MM.1S (cell line): ENCODE measurements at regions not wholly inside any gene's neighbourhood (a gene's known extent, or its start where the extent isn't known, plus 50 kb on each side); places are given as distances from the start of the nearest gene placed in this dataset.

ENCODE experiments used
- DNase-seq: peaks from one replicate; pipeline ENCODE4 v3.0.0-alpha.2; 2015
- H2AFZ ChIP-seq: fragments of 300-600 bp; sonication (generic); 2 replicates; pipeline ENCODE4 v1.6.0; 2016; ENCODE audit warnings: antibody characterized with exemption, low read length
- H3F3A ChIP-seq: fragments of 300-600 bp; sonication (generic); 2 replicates; pipeline ENCODE4 v1.6.1; 2016; ENCODE audit warnings: mild to moderate bottlenecking, antibody characterized with exemption, low read length, moderate library complexity, mixed read lengths; ENCODE audit not compliant: insufficient read depth
- H3K27ac ChIP-seq: fragments of 300-600 bp; sonication (generic); 2 replicates; pipeline ENCODE4 v1.5.1; 2016; ENCODE audit warnings: mild to moderate bottlenecking, low read length
- H3K27me3 ChIP-seq: fragments of 300-600 bp; sonication (generic); replicated peaks from 2 replicates; pipeline ENCODE4 v1.6.0; 2016; ENCODE audit warnings: low read length; ENCODE audit not compliant: insufficient read depth
- H3K36me3 ChIP-seq: fragments of 300-600 bp; sonication (generic); replicated peaks from 2 replicates; pipeline ENCODE4 v1.6.1; 2016; ENCODE audit warnings: mild to moderate bottlenecking, low read length, mixed read lengths; ENCODE audit not compliant: insufficient read depth
- H3K4me1 ChIP-seq: fragments of 300-600 bp; sonication (generic); 2 replicates; pipeline ENCODE4 v1.6.1; 2016; ENCODE audit warnings: low read length, mixed read lengths
- H3K4me2 ChIP-seq: fragments of 300-600 bp; sonication (generic); 2 replicates; pipeline ENCODE4 v1.6.0; 2016; ENCODE audit warnings: low read depth, low read length
- H3K4me3 ChIP-seq: fragments of 300-600 bp; sonication (generic); 2 replicates; pipeline ENCODE4 v1.5.1; 2016; ENCODE audit warnings: low read length, mixed read lengths
- H3K79me2 ChIP-seq: fragments of 300-600 bp; sonication (generic); 2 replicates; pipeline ENCODE4 v1.6.1; 2016; ENCODE audit warnings: mixed run types, low read length, mixed read lengths
- H3K9ac ChIP-seq: fragments of 300-600 bp; sonication (generic); 2 replicates; pipeline ENCODE4 v1.6.1; 2016; ENCODE audit warnings: low read length, mixed read lengths
- H3K9me2 ChIP-seq: fragments of 300-600 bp; sonication (generic); replicated peaks from 2 replicates; pipeline ENCODE4 v1.6.1; 2016; ENCODE audit warnings: mild to moderate bottlenecking, low read length, mixed read lengths; ENCODE audit not compliant: insufficient read depth
- H3K9me3 ChIP-seq: fragments of 300-600 bp; sonication (generic); replicated peaks from 2 replicates; pipeline ENCODE4 v1.6.1; 2016; ENCODE audit warnings: mild to moderate bottlenecking, low read length, mixed read lengths; ENCODE audit not compliant: insufficient read depth
- H4K20me1 ChIP-seq: fragments of 300-600 bp; sonication (generic); 2 replicates; pipeline ENCODE4 v1.6.1; 2016; ENCODE audit warnings: mild to moderate bottlenecking, low read length, moderate library complexity, mixed read lengths; ENCODE audit not compliant: insufficient read depth
- CTCF ChIP-seq: fragments of 300-600 bp; sonication (generic); IDR thresholded peaks from 2 replicates; pipeline ENCODE4 v1.5.1; 2016; ENCODE audit warnings: antibody characterized with exemption, low read length, mixed read lengths
- EZH2 ChIP-seq: fragments of 300-600 bp; sonication (generic); optimal IDR thresholded peaks from 2 replicates; pipeline ENCODE3; 2017; ENCODE audit warnings: low read depth, mild to moderate bottlenecking, antibody characterized with exemption, low read length, mixed read lengths
- EZH2phosphoT487 ChIP-seq: fragments of 300-600 bp; sonication (generic); IDR thresholded peaks from 2 replicates; pipeline ENCODE4 v1.6.1; 2018; ENCODE audit warnings: antibody characterized with exemption, low read length

- no peaks in the 10 kb centered on the region for H3K79me2 ChIP-seq
- H3K27ac ChIP-seq, result no peak overlapping the region
- H3K4me1 ChIP-seq, result no peaks in the 10 kb centered on the region
- no peaks in the 10 kb centered on the region for H3K27me3 ChIP-seq
- H3K36me3 ChIP-seq, result no peaks in the 10 kb centered on the region
- no peaks in the 10 kb centered on the region for H3K9me3 ChIP-seq
- H3K4me2 ChIP-seq, result no peak overlapping the region
- no peak overlapping the region for H3K9ac ChIP-seq
- no peaks in the 10 kb centered on the region for H3K9me2 ChIP-seq
- TF ChIP-seq EZH2 (no peak), EZH2phosphoT487 (no peak), CTCF (no peak)
- DNase-seq, result no peak
- no peaks in the 10 kb centered on the region for H3F3A ChIP-seq
- no peaks in the 10 kb centered on the region for H4K20me1 ChIP-seq
- no peak overlapping the region for H3K4me3 ChIP-seq
- no peak overlapping the region for H2AFZ ChIP-seq
Observed at GRCh38 chr5:38105801-38106200, 152.6 kb upstream of the EGFLAM start.

GRCh38 chr5:38105231-38105570 lies 153.2 kb upstream of the EGFLAM start:
- no peak overlapping the region for H2AFZ ChIP-seq
- no peaks in the 10 kb centered on the region for H3K4me1 ChIP-seq
- no peak overlapping the region for H3K9ac ChIP-seq
- TF ChIP-seq EZH2 (no peak), CTCF (no peak), EZH2phosphoT487 (no peak)
- H3K9me2 ChIP-seq, result no peaks in the 10 kb centered on the region
- H3F3A ChIP-seq, result no peaks in the 10 kb centered on the region
- H3K36me3 ChIP-seq, result no peaks in the 10 kb centered on the region
- H3K4me2 ChIP-seq, result no peak overlapping the region
- H3K4me3 ChIP-seq, result no peak overlapping the region
- DNase-seq, result no peak
- no peak overlapping the region for H3K27ac ChIP-seq
- no peaks in the 10 kb centered on the region for H3K9me3 ChIP-seq
- no peaks in the 10 kb centered on the region for H3K27me3 ChIP-seq
- no peaks in the 10 kb centered on the region for H4K20me1 ChIP-seq
- no peaks in the 10 kb centered on the region for H3K79me2 ChIP-seq

DNA sequence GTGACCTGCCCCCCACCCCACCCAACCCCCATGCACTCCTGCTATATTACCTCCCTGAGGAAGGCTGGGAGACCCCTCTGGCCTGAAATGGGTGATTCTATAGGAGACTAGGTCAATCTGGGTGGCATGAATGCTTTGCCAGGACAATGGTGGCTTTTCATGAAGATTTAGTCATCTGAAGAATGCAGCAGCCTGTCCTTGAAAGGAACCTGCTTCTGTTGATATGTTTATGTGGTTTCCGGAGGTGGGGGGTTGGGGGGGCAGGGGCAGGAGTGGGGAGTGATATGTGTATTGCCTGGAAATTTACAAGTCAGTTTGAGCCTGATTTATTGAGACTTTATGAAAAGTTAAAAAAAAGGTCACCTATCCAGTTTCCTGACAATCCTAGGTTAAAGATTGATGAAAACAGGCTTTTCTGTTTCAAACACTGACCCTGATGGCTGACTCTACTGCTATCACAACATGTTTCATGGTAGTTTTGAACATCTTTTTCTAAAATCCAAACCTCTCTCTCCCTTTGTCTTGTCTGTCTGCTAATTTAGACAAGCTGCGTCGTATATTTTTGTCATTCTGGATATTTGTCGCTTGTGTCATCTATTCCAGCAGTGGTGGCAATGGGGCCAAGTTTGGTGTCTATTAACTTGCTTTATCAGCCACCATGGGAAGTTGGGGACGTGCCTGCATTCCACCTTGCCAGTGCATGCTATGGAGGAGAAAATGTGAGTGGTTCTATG lies 153.7 kb upstream of the EGFLAM start:
- no peak overlapping the region for H3K4me3 ChIP-seq
- H3K9me2 ChIP-seq, result no peaks in the 10 kb centered on the region
- no peaks in the 10 kb centered on the region for H3F3A ChIP-seq
- H3K9me3 ChIP-seq, result no peaks in the 10 kb centered on the region
- TF ChIP-seq CTCF, result no peak
- TF ChIP-seq EZH2phosphoT487, result no peak
- TF ChIP-seq EZH2, result no peak
- no peaks in the 10 kb centered on the region for H3K36me3 ChIP-seq
- H3K4me2 ChIP-seq, result no peak overlapping the region
- H3K27me3 ChIP-seq, result no peaks in the 10 kb centered on the region
- no peaks in the 10 kb centered on the region for H3K79me2 ChIP-seq
- H3K9ac ChIP-seq, result no peak overlapping the region
- no peaks in the 10 kb centered on the region for H4K20me1 ChIP-seq
- no peak overlapping the region for H3K27ac ChIP-seq
- no peak for DNase-seq
- no peak overlapping the region for H2AFZ ChIP-seq
- H3K4me1 ChIP-seq, result no peaks in the 10 kb centered on the region
